HG03135 (cell line): ENCODE measurements at regions not wholly inside any gene's neighbourhood (a gene's known extent, or its start where the extent isn't known, plus 50 kb on each side); places are given as distances from the start of the nearest gene placed in this dataset.

Experiments used
- ATAC-seq: cut with Tn5 transposase; IDR thresholded peaks from one replicate; pipeline ENCODE4 v1.9.1; 2021; ENCODE audit warnings: mild to moderate bottlenecking, moderate library complexity; ENCODE audit not compliant: unreplicated experiment

DNA sequence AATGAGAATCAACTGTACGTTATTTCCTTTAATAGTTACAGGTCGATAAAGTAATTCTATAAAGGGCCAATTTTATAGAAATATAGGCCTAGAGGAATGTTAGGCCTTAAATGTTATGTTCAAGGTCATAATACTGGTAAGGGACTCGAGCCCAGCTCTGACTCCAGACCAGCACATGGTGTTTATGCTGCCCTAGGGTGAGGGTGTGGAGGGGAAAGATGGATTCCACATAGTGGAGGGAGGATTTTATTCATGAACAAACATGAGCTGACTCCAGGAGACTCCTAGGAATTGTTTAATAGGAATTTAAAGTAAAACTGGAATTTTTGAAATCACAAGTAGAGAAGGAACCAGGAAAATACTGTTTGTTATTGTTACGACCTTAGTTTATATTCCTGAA lies 139.9 kb downstream of the LACC1 start:
- no peak for ATAC-seq

DNA sequence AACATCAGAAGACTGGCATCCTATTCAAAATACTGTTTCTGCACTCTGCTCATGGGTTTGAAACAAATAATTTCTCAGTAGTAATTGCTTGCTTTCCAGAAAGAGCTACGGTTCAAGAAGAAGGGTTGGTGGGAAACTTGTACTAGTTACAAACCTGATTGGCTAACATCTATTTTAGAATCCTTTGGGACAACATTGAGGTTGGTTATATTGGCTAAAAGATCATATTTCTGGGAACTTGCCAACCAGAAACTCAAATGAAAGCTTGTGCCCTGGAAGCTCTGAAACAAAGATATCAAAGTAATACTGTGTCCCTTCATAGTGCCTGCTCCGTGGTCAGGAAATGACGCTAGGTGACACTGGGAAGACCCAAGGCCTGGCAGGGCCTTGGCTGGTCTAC lies 141.7 kb downstream of the LACC1 start:
- no peak for ATAC-seq

DNA sequence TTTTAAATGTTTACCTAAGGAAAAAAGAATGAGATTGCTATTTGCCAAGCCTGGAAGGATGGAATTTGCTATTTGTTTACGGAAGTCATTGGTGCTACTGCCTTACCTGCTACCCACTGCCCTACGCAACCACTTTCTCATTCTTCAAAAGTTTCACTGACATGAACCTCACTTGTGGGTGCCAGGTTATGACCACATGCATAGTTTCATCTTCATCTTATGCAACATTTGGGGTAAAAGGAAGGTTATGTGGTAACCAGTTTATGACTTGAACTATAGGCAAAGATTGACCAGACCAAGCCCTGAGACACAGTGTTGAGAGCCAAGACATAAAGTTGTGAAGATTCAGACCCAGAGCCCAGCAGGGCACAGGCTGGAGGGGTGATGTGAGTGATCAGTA lies 142.5 kb downstream of the LACC1 start:
- no peak for ATAC-seq

DNA sequence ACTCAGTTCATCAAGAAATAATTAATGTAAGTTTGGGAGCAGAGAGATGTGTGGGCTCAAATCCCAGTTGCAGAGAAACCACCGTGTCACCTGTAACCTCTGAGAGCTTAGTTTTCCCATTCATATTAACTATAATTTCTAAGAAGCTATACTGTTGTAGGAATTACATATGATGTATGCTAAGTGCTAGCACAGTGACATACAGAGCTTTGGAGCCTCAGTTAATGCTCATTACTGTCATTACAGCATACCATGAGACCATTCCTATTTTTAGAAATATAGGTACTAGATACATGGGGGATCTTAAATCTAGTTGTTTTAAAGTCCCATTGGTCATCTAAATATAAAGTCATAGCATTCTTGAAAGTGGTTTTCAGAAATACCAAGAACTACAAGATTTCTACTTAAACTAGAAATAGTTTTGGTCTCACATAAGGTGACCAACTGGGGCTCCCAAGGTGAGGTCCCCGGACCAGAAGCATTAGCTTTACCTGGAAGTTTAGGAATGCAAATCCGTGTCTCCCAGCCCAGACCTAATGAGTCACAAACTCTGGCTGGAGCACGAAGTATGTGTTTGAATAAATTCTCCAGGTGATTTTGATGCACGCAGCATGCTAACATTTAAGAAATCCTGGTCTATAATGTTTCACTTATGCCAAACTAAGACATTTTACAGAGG lies 144.6 kb downstream of the LACC1 start:
- no peak for ATAC-seq

DNA sequence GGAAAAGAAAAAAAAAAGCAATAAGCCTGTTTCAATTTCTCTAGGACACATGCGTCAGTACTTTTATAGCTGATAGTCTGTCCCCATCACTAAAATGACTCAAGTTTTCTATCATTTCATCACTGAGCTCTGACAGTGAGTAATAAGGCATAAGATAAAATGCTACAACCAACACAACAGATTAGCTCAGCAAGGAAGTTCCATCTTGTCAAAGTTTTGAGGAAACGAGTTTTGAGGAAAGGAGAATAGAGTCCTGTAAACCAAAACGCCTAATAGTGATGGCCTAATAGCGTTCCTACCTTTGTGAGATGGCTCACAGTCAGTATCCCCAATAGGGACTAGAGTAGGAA lies 145.1 kb downstream of the LACC1 start:
- ATAC-seq, result no peak

DNA sequence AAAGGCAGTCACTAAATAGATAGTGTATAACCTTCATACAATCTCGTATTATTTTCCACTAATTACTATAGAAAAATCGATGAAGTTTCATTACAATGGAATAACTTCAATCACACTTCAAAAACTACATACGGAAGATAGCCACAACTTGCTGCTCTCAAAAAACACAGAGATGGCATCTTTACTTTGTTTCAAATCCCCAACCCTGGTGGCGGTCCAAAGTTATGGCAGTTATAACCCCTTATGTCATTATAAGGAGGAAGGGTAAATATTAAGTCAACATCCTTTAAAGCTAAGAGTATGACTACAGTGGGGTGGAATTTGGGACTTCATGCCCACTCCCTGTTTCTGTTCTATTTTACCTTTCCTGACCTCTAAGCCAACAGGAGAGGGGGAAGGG lies 146.5 kb downstream of the LACC1 start:
- no peak for ATAC-seq

DNA sequence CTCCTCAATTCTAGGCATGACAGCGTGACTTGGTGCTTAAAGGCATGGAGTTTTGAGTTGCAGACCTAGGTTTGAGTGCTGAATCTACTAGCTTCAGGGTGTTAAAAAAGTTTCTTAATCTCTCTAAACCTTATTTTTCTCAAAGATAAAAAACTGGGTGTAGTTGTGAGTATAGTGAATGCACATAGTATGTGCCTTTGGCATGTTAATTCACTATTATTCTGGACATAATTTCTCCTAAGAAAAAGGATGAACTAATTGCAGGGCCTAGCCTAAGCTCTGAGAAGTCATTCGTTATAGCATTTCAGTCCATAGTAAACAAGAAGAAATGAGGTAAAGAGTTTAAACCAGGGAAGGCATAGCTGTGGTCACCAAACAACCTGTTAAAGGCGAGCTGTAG lies 149.0 kb downstream of the LACC1 start:
- ATAC-seq, result no peak

DNA sequence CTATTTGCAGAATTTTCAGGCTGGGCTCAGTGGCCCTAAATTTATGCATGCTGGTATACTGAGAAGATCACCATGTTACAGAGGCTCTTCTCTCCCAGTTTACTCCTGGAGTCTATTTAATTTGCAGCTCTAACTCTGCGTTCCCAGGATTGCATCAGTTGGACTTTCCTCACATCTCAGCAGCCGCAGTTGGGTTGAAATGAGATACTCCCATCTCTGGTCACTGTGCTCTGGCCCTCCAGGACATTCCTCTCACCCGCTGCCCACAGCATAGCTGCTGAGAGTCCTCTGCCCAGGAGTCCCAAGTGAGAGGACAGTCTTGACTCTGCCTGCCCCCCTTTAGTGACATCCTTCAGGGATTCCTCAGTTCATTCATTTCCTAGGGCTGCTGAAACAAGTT lies 150.9 kb downstream of the LACC1 start:
- no peak for ATAC-seq

DNA sequence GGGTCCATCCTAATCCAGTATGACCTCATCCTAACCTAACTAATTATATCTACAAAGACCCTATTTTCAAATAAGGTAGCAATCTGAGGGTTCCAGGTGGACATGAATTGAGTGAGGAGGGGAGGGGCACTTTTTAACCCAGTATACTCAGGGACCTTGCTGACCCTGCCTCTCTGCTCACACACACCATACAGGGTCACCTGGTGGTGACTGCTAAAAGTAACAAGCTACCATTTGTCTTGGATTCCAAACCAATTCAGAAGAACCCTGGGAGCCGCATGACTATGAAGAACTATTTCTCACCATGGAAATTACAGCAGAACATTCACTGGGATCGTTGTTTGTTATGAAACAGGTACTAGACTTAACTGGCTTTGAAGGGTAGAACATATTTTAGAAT lies 151.9 kb downstream of the LACC1 start:
- ATAC-seq, result no peak

DNA sequence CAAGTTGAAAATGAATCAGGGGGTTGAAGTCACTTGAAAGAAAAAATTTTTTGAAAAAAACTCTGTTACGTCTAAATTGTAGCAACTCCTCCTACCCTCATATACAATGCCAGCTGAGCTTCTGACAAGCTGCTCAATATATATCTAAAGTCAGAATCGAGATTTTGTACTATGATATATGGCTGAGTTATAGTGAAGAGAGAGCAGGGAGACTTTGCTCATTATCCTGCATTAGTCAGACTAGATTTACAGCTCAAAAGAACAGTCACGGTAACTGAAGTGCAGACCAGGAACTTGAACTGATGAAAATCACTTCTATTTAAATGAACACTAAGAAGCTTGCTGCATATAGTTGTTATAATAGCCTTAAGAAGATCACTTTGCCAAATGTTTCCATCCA lies 153.1 kb downstream of the LACC1 start:
- no peak for ATAC-seq

DNA sequence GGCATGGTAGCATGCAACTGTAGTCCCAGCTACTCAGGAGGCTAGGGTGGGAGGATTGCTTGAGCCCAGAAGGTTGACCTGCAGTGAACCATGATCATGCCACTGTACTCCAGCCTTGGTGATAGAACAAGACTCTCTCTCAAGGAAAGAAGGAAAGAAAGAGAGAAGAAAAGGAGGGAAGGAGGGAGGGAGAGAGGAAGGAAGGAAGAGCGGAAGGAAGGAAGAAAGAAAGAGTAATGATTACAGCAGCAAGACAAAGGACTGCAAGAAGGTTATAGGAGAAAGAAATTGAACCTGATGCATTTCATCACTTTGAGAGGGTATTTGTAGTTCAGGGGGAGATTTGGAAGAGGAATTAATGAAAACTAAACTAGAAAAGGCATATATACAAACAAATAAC lies 155.7 kb downstream of the LACC1 start:
- no peak for ATAC-seq

DNA sequence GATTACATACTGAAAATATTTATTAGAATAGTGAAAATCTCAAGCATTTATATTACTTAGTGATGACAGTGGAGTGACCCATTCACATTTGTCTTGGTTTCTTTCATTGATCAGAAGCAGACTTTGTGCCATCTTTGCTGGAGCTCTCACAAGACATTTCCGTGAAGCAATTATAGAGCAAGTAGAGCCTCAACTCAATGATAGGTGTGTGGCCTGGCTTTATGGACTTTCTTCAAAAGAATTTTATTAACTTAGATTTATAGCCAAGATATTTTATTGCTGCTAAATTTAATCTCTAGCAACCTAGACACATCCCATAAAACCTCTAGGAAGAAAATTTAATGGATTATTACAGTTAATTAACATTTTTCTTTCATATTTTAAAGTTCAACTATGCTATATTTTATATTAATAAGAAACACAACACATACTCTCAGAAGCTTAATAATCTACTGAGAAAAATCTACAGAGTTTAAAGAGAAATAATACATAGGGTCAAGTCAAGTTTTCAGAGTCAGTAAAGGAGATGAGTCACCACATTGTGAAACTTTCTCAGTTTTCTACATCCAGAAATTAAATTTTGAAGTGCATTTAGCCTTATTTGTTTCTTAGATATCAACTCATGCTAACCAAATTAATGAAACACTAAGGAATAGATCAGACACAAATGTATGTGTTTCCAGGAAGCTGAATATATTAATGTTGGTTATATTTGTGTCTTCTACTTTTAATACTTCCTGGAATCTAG lies 160.5 kb downstream of the LACC1 start:
- no peak for ATAC-seq

DNA sequence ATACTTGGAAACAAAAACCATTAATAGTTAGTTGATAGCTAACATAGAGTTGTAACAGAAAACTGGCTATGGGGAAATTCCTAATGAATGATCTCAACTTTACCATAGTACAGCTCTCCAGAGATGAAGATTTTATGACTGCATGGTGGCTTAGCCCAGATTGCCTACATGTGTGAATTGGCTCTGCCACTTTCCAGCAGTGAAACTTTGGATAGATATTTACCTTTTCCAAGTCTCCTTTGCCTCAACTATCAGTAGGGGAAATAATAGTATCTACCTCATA lies 161.1 kb downstream of the LACC1 start:
- no peak for ATAC-seq

DNA sequence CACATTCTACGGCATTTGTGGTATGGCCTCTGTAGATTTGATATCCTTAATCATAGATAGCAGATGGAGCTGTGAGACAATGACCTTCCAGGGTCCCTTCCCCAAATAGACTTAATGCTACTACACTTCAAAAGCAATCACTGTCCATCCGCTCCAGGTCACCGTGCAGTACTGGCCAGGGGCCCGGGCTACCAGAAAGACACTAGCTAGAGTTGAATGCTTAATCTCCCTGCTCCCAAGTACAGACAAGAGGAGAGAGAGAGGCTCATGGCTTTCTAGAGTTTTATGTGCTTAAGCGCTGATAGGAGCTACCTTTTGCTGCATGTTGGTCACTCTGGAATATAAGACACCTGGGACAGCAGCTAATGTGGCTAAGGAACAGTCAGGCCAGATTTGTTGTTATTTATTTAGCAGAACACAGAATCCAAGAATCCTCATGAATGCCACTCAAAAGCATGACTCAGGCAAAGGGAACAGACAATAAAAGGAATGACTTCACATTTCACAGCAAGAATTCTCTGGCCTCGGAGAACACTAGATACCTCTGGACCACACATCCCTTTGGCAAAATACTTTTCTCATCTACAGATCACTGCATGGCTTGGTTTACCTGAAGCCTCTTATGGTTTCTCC lies 165.0 kb downstream of the LACC1 start:
- ATAC-seq, result no peak

DNA sequence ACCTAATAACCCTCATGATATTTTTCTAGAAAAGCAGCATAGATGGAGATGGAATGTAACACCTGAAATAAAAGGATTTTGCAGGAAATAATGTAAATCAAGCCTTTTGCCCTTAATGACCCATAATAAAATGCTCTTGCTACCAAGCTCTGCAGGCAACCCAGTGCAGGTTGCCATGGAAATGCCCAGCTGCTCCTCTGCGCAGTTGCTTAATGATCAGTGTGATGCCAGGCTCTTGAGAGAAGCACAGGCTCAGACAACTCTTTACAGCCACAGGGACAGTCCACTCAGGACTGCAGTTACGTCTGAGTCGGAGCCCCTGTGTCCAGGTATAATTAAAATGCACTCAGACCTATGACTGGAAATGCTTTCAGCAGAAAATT lies 165.5 kb downstream of the LACC1 start:
- no peak for ATAC-seq

DNA sequence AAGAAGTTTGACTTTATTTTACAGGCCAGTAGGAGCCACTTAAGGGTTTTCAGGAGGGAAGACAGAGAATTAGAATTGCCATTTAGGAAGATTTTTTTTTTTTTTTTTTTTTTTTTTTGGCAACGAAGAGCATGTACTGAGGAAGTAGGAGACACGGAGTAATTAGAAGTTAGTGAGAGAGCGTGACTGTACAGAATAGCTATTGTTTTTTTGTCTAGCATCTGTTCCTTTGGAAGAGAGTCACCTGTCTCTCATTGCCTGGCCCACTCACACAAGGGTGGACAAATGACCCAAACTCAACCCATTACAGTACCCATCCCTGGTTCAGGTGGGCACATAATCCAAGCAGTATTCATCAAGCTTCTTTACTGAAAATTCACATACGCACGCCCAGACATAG lies 166.7 kb downstream of the LACC1 start:
- no peak for ATAC-seq

DNA sequence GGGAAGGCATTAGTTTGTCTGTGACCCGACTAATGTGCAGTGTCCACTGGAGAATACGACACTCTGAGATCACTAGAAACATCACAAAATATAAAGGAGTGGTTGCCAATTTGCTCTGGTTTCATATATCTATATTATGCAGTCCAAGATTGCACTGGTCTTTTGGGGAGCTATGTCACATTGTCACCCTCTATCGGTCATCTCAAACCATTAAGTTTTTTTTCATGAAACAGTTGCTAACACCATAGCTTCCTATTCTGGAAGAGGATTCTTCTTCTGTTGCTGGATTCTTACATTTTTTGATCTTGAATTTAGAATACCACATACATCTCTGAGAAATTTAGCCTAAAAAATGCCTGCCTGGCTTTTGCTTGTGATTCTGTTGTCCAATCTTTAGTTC lies 168.6 kb downstream of the LACC1 start:
- no peak for ATAC-seq

DNA sequence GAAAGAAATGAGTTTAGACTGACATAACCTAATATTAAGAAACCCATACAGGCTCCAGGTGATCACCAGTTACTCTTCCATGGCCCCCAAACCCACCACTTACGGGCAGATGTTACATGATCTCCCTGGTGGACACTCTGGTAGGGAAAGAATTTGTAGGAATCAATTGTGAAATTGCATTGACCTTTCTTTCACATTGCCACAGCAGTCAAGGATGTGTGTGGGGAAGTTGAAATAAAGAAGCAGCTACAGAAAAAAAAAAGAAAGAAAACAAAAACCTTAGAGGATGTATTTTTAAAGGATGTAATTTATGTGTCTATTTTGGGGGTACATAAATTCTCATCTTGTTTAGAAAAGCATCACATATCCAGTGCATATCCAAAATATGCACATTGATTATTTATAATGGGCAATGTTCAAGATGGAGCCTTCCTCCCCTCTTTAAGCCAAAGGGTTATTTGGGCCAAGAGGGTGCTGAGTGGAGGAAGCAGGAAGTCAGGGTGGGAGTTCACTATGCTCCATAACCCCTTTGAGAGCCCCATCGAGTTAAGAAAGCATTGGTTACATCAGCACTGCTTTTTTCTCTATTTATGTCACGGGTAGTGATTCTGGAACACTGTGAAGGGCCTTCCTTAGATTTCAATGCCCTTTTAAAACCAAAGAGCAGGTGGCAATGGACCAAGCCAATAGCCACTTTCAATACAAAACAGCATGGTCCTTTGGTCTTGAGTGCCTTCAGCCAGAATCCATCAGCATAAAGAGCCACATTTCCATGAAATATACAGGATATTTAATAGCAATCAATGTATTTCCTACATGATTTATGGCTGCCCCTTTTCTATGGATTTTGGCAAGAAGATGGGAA lies 169.6 kb downstream of the LACC1 start:
- ATAC-seq, result no peak

DNA sequence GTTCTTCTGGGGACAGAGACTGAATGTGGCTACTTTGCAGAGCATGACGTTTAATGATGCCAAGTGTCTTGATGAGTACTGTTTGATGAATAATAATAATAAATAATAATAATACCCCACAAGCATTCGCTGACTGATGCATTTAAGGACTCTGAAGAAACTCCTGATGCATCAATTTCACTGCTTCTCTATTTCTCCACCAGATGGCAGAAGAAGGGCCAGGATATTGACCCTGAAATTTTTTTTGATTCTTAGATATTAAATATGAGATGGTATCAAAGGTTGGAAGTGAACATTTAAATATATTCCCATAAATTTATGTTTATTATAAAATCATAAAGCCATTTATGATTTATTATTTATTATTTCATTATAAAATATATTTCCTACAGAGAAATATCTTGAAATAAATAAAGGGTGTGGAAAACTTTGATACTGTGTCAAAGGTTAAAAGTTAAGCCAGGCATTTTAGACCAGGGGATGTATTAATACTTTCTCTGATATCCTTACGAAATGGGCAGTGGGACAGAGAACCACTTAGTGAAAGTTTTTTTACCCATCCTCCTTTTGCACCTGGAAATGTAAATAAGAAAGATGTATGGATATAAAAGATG lies 170.9 kb downstream of the LACC1 start:
- no peak for ATAC-seq

DNA sequence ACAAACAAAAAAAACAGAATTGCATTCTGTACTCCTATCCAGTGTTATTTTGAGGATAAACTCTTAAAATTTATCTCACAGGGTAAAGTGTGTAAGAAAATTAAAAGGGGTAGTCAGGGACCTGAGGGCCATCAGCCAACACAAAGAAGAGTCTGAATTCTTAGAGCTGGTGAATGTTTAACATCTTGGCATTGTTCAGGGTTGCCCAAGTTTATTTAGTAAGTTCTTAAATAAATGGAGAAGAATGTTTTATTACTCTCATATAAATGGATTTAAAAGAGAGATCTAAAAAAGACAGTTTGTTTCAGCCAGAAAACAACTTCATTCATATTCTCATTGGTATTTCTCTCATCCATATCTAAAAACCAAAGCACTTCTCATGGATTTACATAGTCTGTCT lies 171.7 kb downstream of the LACC1 start:
- no peak for ATAC-seq

DNA sequence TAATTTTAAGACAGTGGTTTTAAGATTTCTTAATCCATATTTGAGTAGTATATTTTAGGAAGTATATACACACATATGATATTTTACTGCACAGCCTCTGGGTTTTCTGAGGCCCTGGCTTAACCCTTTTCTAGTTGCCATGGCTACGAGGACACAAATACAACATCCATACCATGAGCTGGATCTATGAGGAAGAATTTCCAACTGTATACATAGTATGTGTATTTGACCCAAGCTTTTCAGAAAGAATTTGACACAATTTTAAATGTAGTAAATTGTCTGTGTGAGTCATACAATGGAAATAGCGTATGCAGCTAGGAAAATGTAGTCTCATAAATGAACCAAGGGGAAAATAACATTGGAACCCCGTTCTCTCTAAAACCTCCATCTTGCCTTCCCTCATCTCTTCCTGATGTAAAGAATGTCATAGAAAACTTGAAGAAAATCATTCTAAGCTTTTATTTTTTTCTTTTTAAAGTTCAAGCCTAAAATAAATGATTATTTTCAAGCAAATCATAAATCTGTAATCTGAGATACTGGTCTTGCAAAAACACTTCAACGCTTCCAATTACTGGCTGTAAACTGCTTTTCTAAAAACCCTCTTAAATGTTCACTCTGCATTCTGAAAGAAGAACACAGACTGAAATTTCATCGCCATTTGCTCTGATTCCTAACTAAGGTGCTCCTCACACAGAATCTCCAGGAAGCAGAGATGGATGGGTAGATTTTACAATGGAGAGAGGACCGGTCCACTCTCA lies 172.4 kb downstream of the LACC1 start:
- no peak for ATAC-seq
